ENCODE measurements at regions not wholly inside any gene's neighbourhood (a gene's known extent, or its start where the extent isn't known, plus 50 kb on each side); places are given as distances from the start of the nearest gene placed in this dataset.

GRCh38 chr13:28545583-28546333, 50.8 kb upstream of the FLT1 start:
- DNase-seq (ENCODE audit: low read depth) = peak; percentile 22

All from amniotic epithelial cell (primary cell).